ENCODE measurements at regions not wholly inside any gene's neighbourhood (a gene's known extent, or its start where the extent isn't known, plus 50 kb on each side); places are given as distances from the start of the nearest gene placed in this dataset.

- peaks cover 0 to 15% of the 10 kb centered on the region in 2 experiments for H3K27me3 ChIP-seq (ENCODE audit: control insufficient read depth in 1 of 2, insufficient read depth in 1 of 2, low read length in 2 of 2)
- peak overlapping the region; percentile 6 for H3K27ac ChIP-seq (ENCODE audit: low read length, poor library complexity, severe bottlenecking)
- H3K36me3 ChIP-seq (ENCODE audit: control insufficient read depth in 1 of 2, insufficient read depth in 2 of 2, low read depth in 1 of 2, low read length in 2 of 2) = no peaks in the 10 kb centered on the region
- no peak overlapping the region for H2AFZ ChIP-seq (ENCODE audit: low read depth, low read length)
- no peak overlapping the region for H2AK5ac ChIP-seq (ENCODE audit: low read length, severe bottlenecking)
- no peak overlapping the region for H2BK5ac ChIP-seq (ENCODE audit: low read depth, low read length, poor library complexity, severe bottlenecking)
- peaks cover 7% of the 10 kb centered on the region for H3K4me1 ChIP-seq (ENCODE audit: control insufficient read depth, insufficient read depth, low read depth, low read length)
- H3K23ac ChIP-seq (ENCODE audit: low read length in 2 of 2) = no peak overlapping the region
- no peak overlapping the region for H3K14ac ChIP-seq (ENCODE audit: low read length in 2 of 2)
- H2BK15ac ChIP-seq (ENCODE audit: low read depth, poor library complexity, severe bottlenecking) = no peak overlapping the region
- H4K91ac ChIP-seq (ENCODE audit: low read length) = no peak overlapping the region
- H3K79me1 ChIP-seq (replicated peaks; ENCODE audit: low read length, poor library complexity, severe bottlenecking) = no peaks in the 10 kb centered on the region
- no peak overlapping the region for H2BK120ac ChIP-seq (ENCODE audit: low read depth, low read length)
- no peak overlapping the region for H3K4me2 ChIP-seq (ENCODE audit: low read length, poor library complexity, severe bottlenecking)
- no peaks in the 10 kb centered on the region for H3K9me3 ChIP-seq (ENCODE audit: control insufficient read depth, low read length)
- WGBS = 25% methylated on average over 1 of the region's 2 CpGs
- peak; percentile 37 for DNase-seq
- H3K4me3 ChIP-seq (ENCODE audit: insufficient read depth in 1 of 2, low read depth in 1 of 2, low read length in 2 of 2) = no peak overlapping the region
- H2BK12ac ChIP-seq (ENCODE audit: low read length in 2 of 2) = no peak overlapping the region
- no peak overlapping the region for H3K4ac ChIP-seq (ENCODE audit: low read depth in 1 of 2, low read length in 2 of 2)
- no peak overlapping the region for H3K9ac ChIP-seq (ENCODE audit: low read length)
- H3K18ac ChIP-seq (ENCODE audit: low read depth in 1 of 2, low read length in 2 of 2) = peak overlapping the region in 1 of 2 experiments; percentile 49
- H4K8ac ChIP-seq (ENCODE audit: low read length) = no peak overlapping the region
Measured at GRCh38 chr11:110522471-110522870, 92.7 kb downstream of the FDX1 start.

GRCh38 chr11:110524238-110524637 lies 94.5 kb downstream of the FDX1 start:
- peak; percentile 98 for DNase-seq
- Histone ChIP-seq H3K36me3 (ENCODE audit: control insufficient read depth in 1 of 2, insufficient read depth in 2 of 2, low read depth in 1 of 2, low read length in 2 of 2) (no peaks in the 10 kb centered on the region), H4K91ac (ENCODE audit: low read length) (no peak overlapping the region), H3K14ac (ENCODE audit: low read length in 2 of 2) (no peak overlapping the region), H3K9me3 (ENCODE audit: control insufficient read depth, low read length) (peaks cover 10% of the 10 kb centered on the region), H3K27me3 (ENCODE audit: control insufficient read depth in 1 of 2, insufficient read depth in 1 of 2, low read length in 2 of 2) (peaks cover 0 to 15% of the 10 kb centered on the region in 2 experiments), H3K4ac (ENCODE audit: low read depth in 1 of 2, low read length in 2 of 2) (no peak overlapping the region), H3K79me1 (replicated peaks; ENCODE audit: low read length, poor library complexity, severe bottlenecking) (no peaks in the 10 kb centered on the region), H3K23ac (ENCODE audit: low read length in 2 of 2) (no peak overlapping the region), H3K4me2 (ENCODE audit: low read length, poor library complexity, severe bottlenecking) (no peak overlapping the region), H2BK5ac (ENCODE audit: low read depth, low read length, poor library complexity, severe bottlenecking) (no peak overlapping the region), H4K8ac (ENCODE audit: low read length) (no peak overlapping the region), H3K27ac (ENCODE audit: low read length, poor library complexity, severe bottlenecking) (no peak overlapping the region), H2BK15ac (ENCODE audit: low read depth, poor library complexity, severe bottlenecking) (no peak overlapping the region), H3K18ac (ENCODE audit: low read depth in 1 of 2, low read length in 2 of 2) (no peak overlapping the region), H2BK12ac (ENCODE audit: low read length in 2 of 2) (no peak overlapping the region), H2AK5ac (ENCODE audit: low read length, severe bottlenecking) (no peak overlapping the region), H2AFZ (ENCODE audit: low read depth, low read length) (no peak overlapping the region), H3K4me1 (ENCODE audit: control insufficient read depth, insufficient read depth, low read depth, low read length) (peaks cover 7% of the 10 kb centered on the region), H3K4me3 (ENCODE audit: insufficient read depth in 1 of 2, low read depth in 1 of 2, low read length in 2 of 2) (no peak overlapping the region), H2BK120ac (ENCODE audit: low read depth, low read length) (no peak overlapping the region), H3K9ac (ENCODE audit: low read length) (no peak overlapping the region)
- 12% methylated on average over 5 of the region's 6 CpGs for WGBS

GRCh38 chr11:110525883-110526282 lies 96.1 kb downstream of the FDX1 start:
- Histone ChIP-seq H3K36me3 (ENCODE audit: control insufficient read depth in 1 of 2, insufficient read depth in 2 of 2, low read depth in 1 of 2, low read length in 2 of 2) (no peaks in the 10 kb centered on the region), H3K18ac (ENCODE audit: low read depth in 1 of 2, low read length in 2 of 2) (no peak overlapping the region), H3K27me3 (ENCODE audit: control insufficient read depth in 1 of 2, insufficient read depth in 1 of 2, low read length in 2 of 2) (peaks cover 3 to 12% of the 10 kb centered on the region in 2 experiments), H3K23ac (ENCODE audit: low read length in 2 of 2) (no peak overlapping the region), H3K4me3 (ENCODE audit: insufficient read depth in 1 of 2, low read depth in 1 of 2, low read length in 2 of 2) (peak overlapping the region in 1 of 2 experiments; percentile 28), H2AFZ (ENCODE audit: low read depth, low read length) (no peak overlapping the region), H3K4me1 (ENCODE audit: control insufficient read depth, insufficient read depth, low read depth, low read length) (peaks cover 6% of the 10 kb centered on the region), H2BK15ac (ENCODE audit: low read depth, poor library complexity, severe bottlenecking) (no peak overlapping the region), H3K4me2 (ENCODE audit: low read length, poor library complexity, severe bottlenecking) (no peak overlapping the region), H3K4ac (ENCODE audit: low read depth in 1 of 2, low read length in 2 of 2) (no peak overlapping the region), H2BK120ac (ENCODE audit: low read depth, low read length) (no peak overlapping the region), H2AK5ac (ENCODE audit: low read length, severe bottlenecking) (no peak overlapping the region), H3K9me3 (ENCODE audit: control insufficient read depth, low read length) (peaks cover 10% of the 10 kb centered on the region), H4K91ac (ENCODE audit: low read length) (no peak overlapping the region), H3K9ac (ENCODE audit: low read length) (peak overlapping the region; percentile 30), H4K8ac (ENCODE audit: low read length) (no peak overlapping the region), H2BK12ac (ENCODE audit: low read length in 2 of 2) (no peak overlapping the region), H3K27ac (ENCODE audit: low read length, poor library complexity, severe bottlenecking) (no peak overlapping the region), H3K79me1 (replicated peaks; ENCODE audit: low read length, poor library complexity, severe bottlenecking) (no peaks in the 10 kb centered on the region), H2BK5ac (ENCODE audit: low read depth, low read length, poor library complexity, severe bottlenecking) (no peak overlapping the region), H3K14ac (ENCODE audit: low read length in 2 of 2) (no peak overlapping the region)
- WGBS = 0% methylated on average over 1 of the region's 1 CpG
- DNase-seq = peak; percentile 71

- peaks cover 10% of the 10 kb centered on the region for H3K9me3 ChIP-seq (ENCODE audit: control insufficient read depth, low read length)
- H2BK120ac ChIP-seq (ENCODE audit: low read depth, low read length) = no peak overlapping the region
- H3K36me3 ChIP-seq (ENCODE audit: control insufficient read depth in 1 of 2, insufficient read depth in 2 of 2, low read depth in 1 of 2, low read length in 2 of 2) = no peaks in the 10 kb centered on the region
- no peak overlapping the region for H3K27ac ChIP-seq (ENCODE audit: low read length, poor library complexity, severe bottlenecking)
- no peak overlapping the region for H2BK12ac ChIP-seq (ENCODE audit: low read length in 2 of 2)
- H4K8ac ChIP-seq (ENCODE audit: low read length) = no peak overlapping the region
- DNase-seq = no peak
- no peak overlapping the region for H3K4ac ChIP-seq (ENCODE audit: low read depth in 1 of 2, low read length in 2 of 2)
- H3K9ac ChIP-seq (ENCODE audit: low read length) = peak overlapping the region; percentile 19
- no peak overlapping the region for H4K91ac ChIP-seq (ENCODE audit: low read length)
- no peak overlapping the region for H3K23ac ChIP-seq (ENCODE audit: low read length in 2 of 2)
- no peak overlapping the region for H2AFZ ChIP-seq (ENCODE audit: low read depth, low read length)
- H3K27me3 ChIP-seq (ENCODE audit: control insufficient read depth in 1 of 2, insufficient read depth in 1 of 2, low read length in 2 of 2) = peaks cover 3 to 12% of the 10 kb centered on the region in 2 experiments
- H3K4me1 ChIP-seq (ENCODE audit: control insufficient read depth, insufficient read depth, low read depth, low read length) = peaks cover 6% of the 10 kb centered on the region
- no peak overlapping the region for H2BK5ac ChIP-seq (ENCODE audit: low read depth, low read length, poor library complexity, severe bottlenecking)
- no peak overlapping the region for H2AK5ac ChIP-seq (ENCODE audit: low read length, severe bottlenecking)
- H3K4me2 ChIP-seq (ENCODE audit: low read length, poor library complexity, severe bottlenecking) = no peak overlapping the region
- 80% methylated on average over 2 of the region's 2 CpGs for WGBS
- no peaks in the 10 kb centered on the region for H3K79me1 ChIP-seq (replicated peaks; ENCODE audit: low read length, poor library complexity, severe bottlenecking)
- peak overlapping the region in 1 of 2 experiments; percentile 28 for H3K4me3 ChIP-seq (ENCODE audit: insufficient read depth in 1 of 2, low read depth in 1 of 2, low read length in 2 of 2)
- no peak overlapping the region for H2BK15ac ChIP-seq (ENCODE audit: low read depth, poor library complexity, severe bottlenecking)
- no peak overlapping the region for H3K18ac ChIP-seq (ENCODE audit: low read depth in 1 of 2, low read length in 2 of 2)
- no peak overlapping the region for H3K14ac ChIP-seq (ENCODE audit: low read length in 2 of 2)
Measured at GRCh38 chr11:110526323-110526722, 96.6 kb downstream of the FDX1 start.
